CD4-positive, alpha-beta memory T cell (primary cell): ENCODE measurements at regions not wholly inside any gene's neighbourhood (a gene's known extent, or its start where the extent isn't known, plus 50 kb on each side); places are given as distances from the start of the nearest gene placed in this dataset.
A peak's percentile ranks its signal among the peaks of the same experiment; 100 is the strongest.
"Not testable (repeated sequence)": the region's sequence is repeated elsewhere in the genome, so short reads cannot be mapped to it uniquely, and the experiment has no call there.

Experiments used
- CTCF ChIA-PET: fragments of 350-600 bp; sonication (Branson Sonifier 250); formaldehyde crosslinking; loops from one replicate; lab custom pipeline; 2021; ENCODE audit warnings: inconsistent platforms; ENCODE audit not compliant: partially characterized antibody; lab: Charles Lee
- POLR2A ChIA-PET: fragments of 350-600 bp; sonication (Branson Sonifier 250); formaldehyde crosslinking; loops from one replicate; lab custom pipeline; 2021; ENCODE audit not compliant: partially characterized antibody; lab: Charles Lee
- DNase-seq, 5 donors: peaks; one replicate each; pipeline versions ENCODE4 v3.0.0 to v3.0.0-alpha.2; 2020 to 2022; ENCODE audit warnings: mixed read lengths in 1 of 5
- H3K27ac ChIP-seq: one replicate; pipeline ENCODE4 v1.7.0; 2013; ENCODE audit warnings: low read depth, low read length
- H3K27me3 ChIP-seq: 2 replicates; pipeline ENCODE4 v1.7.0; 2013; ENCODE audit warnings: mild to moderate bottlenecking, low read length, moderate library complexity; ENCODE audit not compliant: insufficient read depth
- H3K36me3 ChIP-seq: 2 replicates; pipeline ENCODE4 v1.7.0; 2013; ENCODE audit warnings: mild to moderate bottlenecking, low read length, moderate library complexity; ENCODE audit not compliant: insufficient read depth
- H3K4me1 ChIP-seq: 2 replicates; pipeline ENCODE4 v1.7.0; 2013; ENCODE audit warnings: mild to moderate bottlenecking, low read length, moderate library complexity; ENCODE audit not compliant: insufficient read depth
- H3K4me3 ChIP-seq, 2 donors: one replicate each; pipeline ENCODE4 v1.7.0; 2013; ENCODE audit warnings: low read length in 2 of 2, mild to moderate bottlenecking in 1 of 2
- H3K9me3 ChIP-seq, 2 donors: one replicate each; pipeline ENCODE4 v1.7.0; 2013; ENCODE audit warnings: low read length in 2 of 2, control low read depth in 1 of 2; ENCODE audit not compliant: control insufficient read depth in 1 of 2
- H3K27ac Mint-ChIP-seq, 7 donors: one replicate each; pipeline ENCODE4 v1.8.0; 2020 to 2021; ENCODE audit warnings: mixed read lengths in 7 of 7, mild to moderate bottlenecking in 6 of 7, inconsistent platforms in 3 of 7, moderate library complexity in 3 of 7
- H3K27me3 Mint-ChIP-seq, 2 donors: one replicate each; pipeline ENCODE4 v1.8.0; 2020 to 2021; ENCODE audit warnings: mixed read lengths in 2 of 2
- H3K36me3 Mint-ChIP-seq, 2 donors: one replicate each; pipeline ENCODE4 v1.8.0; 2020 to 2021; ENCODE audit warnings: mixed read lengths in 2 of 2, inconsistent platforms in 1 of 2, mild to moderate bottlenecking in 1 of 2
- H3K4me1 Mint-ChIP-seq, 4 donors: one replicate each; pipeline ENCODE4 v1.8.0; 2020 to 2021; ENCODE audit warnings: mixed read lengths in 4 of 4, mild to moderate bottlenecking in 1 of 4
- H3K4me3 Mint-ChIP-seq, 8 donors: one replicate each; pipeline ENCODE4 v1.8.0; 2020 to 2021; ENCODE audit warnings: mixed read lengths in 8 of 8, mild to moderate bottlenecking in 7 of 8, moderate library complexity in 6 of 8, inconsistent platforms in 3 of 8
- H3K9me3 Mint-ChIP-seq, 8 donors: one replicate each; pipeline ENCODE4 v1.8.0; 2020 to 2021; ENCODE audit warnings: mixed read lengths in 8 of 8, mild to moderate bottlenecking in 5 of 8, inconsistent platforms in 3 of 8, moderate library complexity in 1 of 8
- intact Hi-C: fragments of 100-400 bp; cut with micrococcal nuclease; formaldehyde crosslinking; loops from one replicate; pipeline ENCODE4 v1.15.1; 2023

DNA sequence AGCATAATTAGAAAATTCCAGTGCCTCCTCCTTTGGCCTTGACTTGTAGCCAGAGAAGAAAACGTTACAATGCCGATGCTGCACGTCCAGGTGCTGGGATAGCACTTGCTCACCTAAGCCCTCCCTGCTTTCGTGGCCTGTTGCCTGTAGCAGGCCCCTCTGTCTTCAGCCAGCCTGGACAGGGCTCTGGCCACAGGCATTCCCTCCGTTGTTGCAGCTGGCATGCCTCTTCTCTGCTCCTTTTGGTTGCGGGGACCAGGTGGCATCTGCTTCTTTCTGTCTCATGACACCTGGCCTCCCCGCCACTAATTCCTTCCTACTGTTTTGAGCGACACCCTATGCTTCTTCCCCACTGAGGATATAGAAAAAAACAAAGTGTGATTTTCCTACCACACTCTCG, 54.6 kb upstream of the MORC3 start:
- peaks cover 35 to 40% of the 10 kb centered on the region in 2 donors for H3K36me3 Mint-ChIP-seq
- H3K4me1 Mint-ChIP-seq: peaks cover 3 to 6% (median 5%) of the 10 kb centered on the region in 4 donors
- no peak overlapping the region for H3K27ac Mint-ChIP-seq
- Histone ChIP-seq H3K27me3 (no peaks in the 10 kb centered on the region), H3K4me3 (no peak overlapping the region), H3K4me1 (peaks cover 5% of the 10 kb centered on the region), H3K27ac (no peak overlapping the region), H3K36me3 (peaks cover 5% of the 10 kb centered on the region), H3K9me3 (no peaks in the 10 kb centered on the region)
- no peak overlapping the region for H3K4me3 Mint-ChIP-seq
- intact Hi-C loops: no loop called here
- no peak for DNase-seq
- H3K27me3 Mint-ChIP-seq: no peaks in the 10 kb centered on the region
- no peaks in the 10 kb centered on the region for H3K9me3 Mint-ChIP-seq
- POLR2A ChIA-PET: interaction anchor here (1.3 kb wide), 1 partner anchor 33 kb away, joined by 3 read pairs; no protein-coding TSS in a partner anchor
- CTCF ChIA-PET: interaction anchor here (1.0 to 1.8 kb wide), 4 partner anchors 9 to 55 kb away, joined by 3 to 4 read pairs (median 4); partner anchors contain the start of gene MORC3

DNA sequence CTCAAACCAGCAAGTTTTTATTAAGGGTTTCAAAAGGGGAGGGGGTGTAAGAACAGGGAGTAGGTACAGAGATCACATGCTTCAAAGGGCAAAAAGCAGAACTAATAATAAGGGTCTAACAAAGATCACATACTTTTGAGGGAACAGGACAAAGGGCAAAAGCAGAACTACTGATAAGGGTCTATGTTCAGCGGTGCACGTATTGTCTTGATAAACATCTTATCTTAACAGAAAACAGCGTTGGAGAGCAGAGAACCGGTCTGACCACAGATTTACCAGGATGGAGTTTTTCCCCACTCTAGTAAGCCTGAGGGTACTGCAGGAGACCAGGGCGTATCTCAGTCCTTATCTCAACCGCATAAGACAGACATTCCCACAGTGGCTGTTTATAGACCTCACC, 52.2 kb upstream of the MORC3 start:
- H3K4me3 ChIP-seq, H3K9me3 ChIP-seq, POLR2A ChIA-PET, CTCF ChIA-PET, H3K27me3 Mint-ChIP-seq, H3K9me3 Mint-ChIP-seq, H3K27me3 ChIP-seq, intact Hi-C loops, H3K27ac ChIP-seq, H3K4me1 Mint-ChIP-seq, H3K36me3 ChIP-seq, H3K4me1 ChIP-seq, H3K27ac Mint-ChIP-seq, H3K4me3 Mint-ChIP-seq, DNase-seq: not testable (repeated sequence)
- peaks cover 38 to 42% of the 10 kb centered on the region in 2 donors for H3K36me3 Mint-ChIP-seq

DNA sequence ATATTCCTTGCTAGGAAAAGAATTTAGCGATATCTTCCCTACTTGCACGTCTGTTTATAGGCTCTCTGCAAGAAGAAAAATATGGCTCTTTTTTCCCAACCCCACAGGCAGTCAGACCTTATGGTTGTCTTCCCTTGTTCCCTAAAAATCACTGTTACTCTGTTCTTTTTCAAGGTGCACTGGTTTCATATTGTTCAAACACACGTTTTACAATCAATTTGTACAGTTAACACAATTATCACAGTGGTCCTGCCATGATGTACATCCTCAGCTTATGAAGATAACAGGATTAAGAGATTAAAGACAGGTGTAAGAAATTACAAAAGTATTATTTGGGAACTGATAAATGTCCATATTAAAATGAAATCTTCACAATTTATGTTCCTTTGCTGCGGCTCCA, 51.7 kb upstream of the MORC3 start:
- H3K4me1 Mint-ChIP-seq, H3K27ac ChIP-seq, CTCF ChIA-PET, DNase-seq, H3K9me3 Mint-ChIP-seq, H3K4me1 ChIP-seq, H3K36me3 ChIP-seq, H3K4me3 ChIP-seq, H3K27me3 ChIP-seq, intact Hi-C loops, H3K27me3 Mint-ChIP-seq, POLR2A ChIA-PET, H3K4me3 Mint-ChIP-seq, H3K9me3 ChIP-seq: not testable (repeated sequence)
- H3K27ac Mint-ChIP-seq: peak overlapping the region in 1 of 7 donors; percentile 27
- H3K36me3 Mint-ChIP-seq: peaks cover 38 to 42% of the 10 kb centered on the region in 2 donors
